GM20000 (cell line): ENCODE measurements at regions not wholly inside any gene's neighbourhood (a gene's known extent, or its start where the extent isn't known, plus 50 kb on each side); places are given as distances from the start of the nearest gene placed in this dataset.

Source experiments
- DNase-seq: peaks from one replicate; pipeline ENCODE4 v3.0.0; 2012; ENCODE audit warnings: low spot score
- CTCF ChIP-seq: IDR thresholded peaks from 2 replicates; pipeline ENCODE4 v1.5.1; 2012; ENCODE audit warnings: mild to moderate bottlenecking, control low read depth; ENCODE audit errors: extremely low read depth, missing control alignments

GRCh38 chr2:146271131-146271831 lies 1573.5 kb upstream of the ACVR2A start:
- TF ChIP-seq CTCF, result no peak
- no peak for DNase-seq

DNA sequence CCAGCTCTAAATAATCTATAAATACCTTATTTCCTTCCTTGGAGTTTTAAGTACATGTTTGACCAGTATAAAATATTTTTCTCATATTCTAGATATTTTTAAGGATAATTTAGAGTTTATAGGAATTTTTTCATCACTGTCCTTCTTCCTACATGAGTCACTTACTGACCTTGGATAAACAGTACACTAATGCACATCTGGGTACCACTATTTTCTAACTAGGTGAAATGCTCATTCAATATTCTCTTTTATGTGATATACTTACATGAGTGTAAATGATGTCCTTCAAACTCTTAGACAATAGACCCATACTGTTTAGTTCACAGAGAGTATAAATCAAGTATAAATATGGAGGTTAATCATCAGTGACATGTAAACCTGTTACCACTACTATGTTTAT lies 1574.2 kb upstream of the ACVR2A start:
- no peak for DNase-seq
- no peak for TF ChIP-seq CTCF

GRCh38 chr2:146267093-146267492 lies 1577.7 kb upstream of the ACVR2A start:
- TF ChIP-seq CTCF, result no peak
- no peak for DNase-seq

GRCh38 chr2:146265656-146266055 lies 1579.2 kb upstream of the ACVR2A start:
- DNase-seq, result no peak
- TF ChIP-seq CTCF, result no peak

DNA sequence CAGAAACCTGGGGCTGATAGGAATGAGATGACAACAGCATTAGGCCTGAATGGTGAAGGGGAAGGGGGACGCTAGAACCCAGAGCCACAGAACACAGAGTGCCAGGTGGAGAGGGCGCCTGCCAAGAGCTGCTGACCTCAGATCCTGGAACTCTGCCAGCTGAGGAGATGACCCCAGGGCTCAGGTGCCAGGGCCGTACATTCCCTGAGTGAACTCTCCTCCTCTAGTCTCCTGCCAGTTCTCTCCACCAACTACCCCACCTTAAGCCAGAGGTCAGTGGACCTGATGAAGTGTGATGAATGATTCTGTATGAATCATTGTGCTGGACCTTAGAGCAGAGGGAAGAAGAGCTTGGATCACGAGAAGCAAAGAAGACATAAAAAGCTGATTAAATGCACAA lies 1582.2 kb upstream of the ACVR2A start:
- DNase-seq, result no peak
- no peak for TF ChIP-seq CTCF

DNA sequence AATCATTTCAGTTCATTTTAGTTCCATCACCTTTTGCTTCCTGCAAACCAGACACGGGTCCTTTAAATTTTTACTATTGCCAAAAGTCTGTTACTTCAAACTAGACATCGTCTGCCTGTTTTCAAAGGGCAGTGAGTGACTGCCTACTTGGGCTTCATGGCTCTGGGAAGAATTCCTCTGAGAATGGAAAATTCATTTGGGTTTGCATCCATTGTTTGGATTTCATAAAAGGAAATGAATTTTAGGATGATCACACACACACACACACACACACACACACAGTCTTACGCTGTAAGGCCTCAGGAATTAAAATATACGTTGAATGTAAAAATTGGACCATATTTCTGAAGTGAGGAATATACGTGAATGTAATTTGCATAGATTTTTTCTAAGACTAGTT lies 1584.3 kb upstream of the ACVR2A start:
- no peak for TF ChIP-seq CTCF
- no peak for DNase-seq

GRCh38 chr2:146259816-146260215 lies 1585.0 kb upstream of the ACVR2A start:
- no peak for DNase-seq
- no peak for TF ChIP-seq CTCF
